Astrocyte of the cerebellum (primary cell): ENCODE measurements at regions not wholly inside any gene's neighbourhood (a gene's known extent, or its start where the extent isn't known, plus 50 kb on each side); places are given as distances from the start of the nearest gene placed in this dataset.

Experiments used
- DNase-seq: peaks from one replicate; pipeline ENCODE4 v3.0.0-alpha.2; 2011; ENCODE audit warnings: low read depth
- H3K4me3 ChIP-seq: 2 replicates; pipeline ENCODE4 v1.5.1; 2011; ENCODE audit warnings: mild to moderate bottlenecking, low read depth, low read length, moderate library complexity
- in situ Hi-C: cut with HindIII; loops from 2 replicates; pipeline ENCODE4 v1.10.0; 2017; ENCODE audit warnings: low sequenced_read_pairs
- TF ChIP-seq, protein P1 (sequence below): IDR thresholded peaks from 2 replicates; pipeline ENCODE4 v1.5.1; 2012; ENCODE audit warnings: low read length, low read depth, moderate library complexity, mild to moderate bottlenecking; ENCODE audit errors: missing control alignments

- TF ChIP-seq, protein P1, sequence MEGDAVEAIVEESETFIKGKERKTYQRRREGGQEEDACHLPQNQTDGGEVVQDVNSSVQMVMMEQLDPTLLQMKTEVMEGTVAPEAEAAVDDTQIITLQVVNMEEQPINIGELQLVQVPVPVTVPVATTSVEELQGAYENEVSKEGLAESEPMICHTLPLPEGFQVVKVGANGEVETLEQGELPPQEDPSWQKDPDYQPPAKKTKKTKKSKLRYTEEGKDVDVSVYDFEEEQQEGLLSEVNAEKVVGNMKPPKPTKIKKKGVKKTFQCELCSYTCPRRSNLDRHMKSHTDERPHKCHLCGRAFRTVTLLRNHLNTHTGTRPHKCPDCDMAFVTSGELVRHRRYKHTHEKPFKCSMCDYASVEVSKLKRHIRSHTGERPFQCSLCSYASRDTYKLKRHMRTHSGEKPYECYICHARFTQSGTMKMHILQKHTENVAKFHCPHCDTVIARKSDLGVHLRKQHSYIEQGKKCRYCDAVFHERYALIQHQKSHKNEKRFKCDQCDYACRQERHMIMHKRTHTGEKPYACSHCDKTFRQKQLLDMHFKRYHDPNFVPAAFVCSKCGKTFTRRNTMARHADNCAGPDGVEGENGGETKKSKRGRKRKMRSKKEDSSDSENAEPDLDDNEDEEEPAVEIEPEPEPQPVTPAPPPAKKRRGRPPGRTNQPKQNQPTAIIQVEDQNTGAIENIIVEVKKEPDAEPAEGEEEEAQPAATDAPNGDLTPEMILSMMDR = no peak
- no peak overlapping the region for H3K4me3 ChIP-seq
- in situ Hi-C loops = no loop called here
- DNase-seq = no peak
Measured at GRCh38 chr2:4533806-4534205, 830.4 kb downstream of the DCDC2C start.

DNA sequence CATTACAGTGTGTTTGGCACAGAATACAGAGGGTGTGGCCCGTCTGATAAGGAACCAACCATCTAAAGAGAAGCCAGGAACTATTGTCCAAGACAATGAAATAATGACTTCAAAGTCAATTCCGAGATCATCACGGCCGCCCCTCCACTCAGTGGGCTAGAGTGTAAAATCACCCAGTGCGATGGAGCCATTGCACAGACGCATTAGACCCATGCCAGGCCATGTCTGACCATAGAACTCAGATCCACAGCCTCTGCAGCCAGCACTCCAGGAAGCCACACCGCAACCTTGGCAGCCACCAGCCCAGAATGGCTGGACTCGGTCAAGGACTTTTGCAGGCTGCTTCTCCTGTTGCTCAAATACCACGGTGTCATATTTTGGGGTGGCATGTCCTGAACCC lies 835.7 kb downstream of the DCDC2C start:
- no peak overlapping the region for H3K4me3 ChIP-seq
- TF ChIP-seq, protein P1 = no peak
- in situ Hi-C loops = no loop called here
- no peak for DNase-seq

DNA sequence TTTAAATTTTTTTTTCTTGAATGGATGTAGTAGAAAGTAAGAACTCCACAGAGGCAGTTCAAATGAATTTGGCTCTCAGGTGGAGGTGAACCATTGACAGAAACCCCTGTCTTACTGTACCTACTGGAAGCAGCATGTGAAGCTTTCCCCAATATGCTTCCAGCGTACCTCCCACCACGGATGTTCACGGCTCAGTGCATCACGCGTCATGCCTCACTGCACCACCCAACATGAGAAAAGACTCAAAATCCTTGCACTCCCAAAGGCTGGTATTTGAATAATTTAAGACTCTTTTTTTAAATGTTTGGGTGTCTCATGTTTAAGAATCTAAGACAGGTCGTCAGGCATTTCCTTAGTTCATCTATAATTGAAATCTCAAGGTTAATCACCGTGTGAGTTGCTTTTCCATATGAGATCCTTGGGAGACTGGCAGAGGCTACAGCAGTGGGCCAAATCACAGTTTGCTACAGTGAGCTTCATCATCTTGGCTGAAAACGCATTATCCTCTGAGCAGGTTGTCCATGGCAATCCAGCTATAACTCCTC lies 846.4 kb downstream of the DCDC2C start:
- H3K4me3 ChIP-seq = no peak overlapping the region
- in situ Hi-C loops = no loop called here
- DNase-seq = no peak
- TF ChIP-seq, protein P1 = no peak

DNA sequence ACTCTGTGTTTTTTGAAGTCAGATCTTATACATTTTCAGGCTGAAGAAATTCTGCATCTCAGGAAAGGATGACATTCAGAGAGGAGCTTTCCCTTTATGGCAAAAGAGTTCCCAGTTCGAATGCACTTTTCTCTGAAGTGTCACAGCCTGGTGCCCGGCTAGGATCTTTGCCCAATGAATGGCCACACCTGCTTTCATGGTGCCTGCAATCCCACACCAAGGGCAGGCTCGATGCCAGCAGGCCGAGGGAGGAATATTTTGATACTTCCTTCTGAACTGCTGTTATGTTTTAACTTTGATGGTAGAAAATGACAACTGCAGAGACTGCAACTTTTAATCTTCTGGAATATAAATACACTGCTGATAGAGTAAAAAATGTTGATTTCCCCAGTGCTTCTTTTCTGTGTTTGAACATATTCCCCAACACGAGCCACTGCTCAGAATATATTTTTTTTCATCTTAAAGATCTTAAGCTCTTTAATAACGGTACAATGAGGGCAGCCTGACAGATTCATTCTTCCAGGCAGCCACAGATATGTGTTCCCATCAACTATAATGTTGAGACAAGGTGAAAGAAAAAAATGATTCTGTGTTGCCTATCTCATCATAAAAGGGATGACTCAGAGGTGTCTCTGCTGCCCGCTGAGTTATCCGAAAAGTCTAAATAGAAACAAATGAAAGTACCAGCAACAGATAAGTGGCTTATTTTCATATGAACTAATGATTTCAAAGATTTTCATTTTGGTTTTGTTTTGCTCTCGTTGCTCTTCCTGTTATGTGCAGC lies 848.5 kb downstream of the DCDC2C start:
- H3K4me3 ChIP-seq = no peak overlapping the region
- DNase-seq = no peak
- TF ChIP-seq, protein P1 = no peak
- in situ Hi-C loops = no loop called here

DNA sequence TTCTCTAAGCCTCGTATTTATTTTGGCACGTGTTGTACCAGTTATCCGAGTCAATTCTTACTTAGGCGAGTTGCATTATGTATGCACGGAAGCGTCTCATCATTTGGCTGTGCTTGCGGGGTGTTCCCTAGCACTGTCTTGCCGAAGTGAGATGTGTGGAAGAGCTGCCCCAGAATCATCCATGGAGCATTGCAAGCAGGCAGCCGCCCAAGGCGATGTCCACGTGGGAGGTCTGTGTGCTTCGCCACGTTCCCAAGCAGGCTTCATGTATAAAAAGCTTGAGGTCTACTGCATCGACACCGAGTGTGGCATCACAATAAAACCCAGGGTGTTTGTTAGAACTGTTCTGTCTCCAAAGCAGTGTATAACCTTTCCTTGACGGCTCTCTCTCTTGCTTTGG lies 849.9 kb downstream of the DCDC2C start:
- DNase-seq = no peak
- H3K4me3 ChIP-seq = no peak overlapping the region
- in situ Hi-C loops = no loop called here
- TF ChIP-seq, protein P1 = no peak

- no peak overlapping the region for H3K4me3 ChIP-seq
- in situ Hi-C loops = no loop called here
- TF ChIP-seq, protein P1 = no peak
- DNase-seq = no peak
Measured at GRCh38 chr2:4556135-4556896, 852.9 kb downstream of the DCDC2C start.
